ENCODE measurements at regions not wholly inside any gene's neighbourhood (a gene's known extent, or its start where the extent isn't known, plus 50 kb on each side); places are given as distances from the start of the nearest gene placed in this dataset.

DNA sequence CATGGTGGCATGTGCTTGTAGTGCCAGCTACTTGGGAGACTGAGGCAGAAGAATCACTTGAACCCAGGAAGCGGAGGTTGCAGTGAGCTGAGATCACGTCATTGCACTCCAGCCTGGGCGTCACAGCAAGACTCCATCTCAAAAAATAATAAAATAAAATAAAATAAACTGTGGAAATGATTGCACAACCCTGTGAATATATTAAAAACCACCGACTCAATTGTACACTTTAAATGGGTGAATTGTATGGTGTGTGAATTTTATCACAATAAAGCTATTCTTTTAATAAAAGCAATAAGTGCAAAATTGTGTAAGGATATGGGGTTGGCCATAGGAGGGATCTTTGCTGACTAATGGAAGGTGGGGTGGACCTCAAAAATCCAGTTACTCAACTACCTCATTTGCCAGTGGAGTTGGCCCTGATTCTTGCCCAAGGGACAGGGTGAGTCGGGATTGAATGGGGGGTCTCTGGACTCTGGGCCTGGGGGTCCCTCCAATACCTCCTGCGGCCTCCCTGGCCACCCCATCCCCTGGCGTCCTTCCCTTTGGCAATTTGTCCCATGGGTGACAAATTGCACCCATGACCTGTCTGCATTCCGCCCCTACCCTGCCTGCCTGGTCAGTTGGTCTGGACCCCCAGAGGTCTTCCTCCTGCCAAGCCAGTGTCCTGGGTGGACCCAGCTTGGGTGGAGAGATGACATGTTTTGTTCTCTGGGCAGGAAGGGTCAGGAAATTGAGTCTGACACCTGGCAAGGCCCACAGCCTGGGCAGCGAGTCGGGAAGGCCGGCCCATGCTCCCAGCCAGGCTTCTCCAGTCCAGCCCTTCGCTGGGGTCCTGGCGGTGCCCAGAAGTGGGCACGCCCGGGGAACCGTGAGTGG, 61.7 kb upstream of the ELN start:
- no peak overlapping the region for H3K4me3 ChIP-seq
- TF ChIP-seq, protein P1, sequence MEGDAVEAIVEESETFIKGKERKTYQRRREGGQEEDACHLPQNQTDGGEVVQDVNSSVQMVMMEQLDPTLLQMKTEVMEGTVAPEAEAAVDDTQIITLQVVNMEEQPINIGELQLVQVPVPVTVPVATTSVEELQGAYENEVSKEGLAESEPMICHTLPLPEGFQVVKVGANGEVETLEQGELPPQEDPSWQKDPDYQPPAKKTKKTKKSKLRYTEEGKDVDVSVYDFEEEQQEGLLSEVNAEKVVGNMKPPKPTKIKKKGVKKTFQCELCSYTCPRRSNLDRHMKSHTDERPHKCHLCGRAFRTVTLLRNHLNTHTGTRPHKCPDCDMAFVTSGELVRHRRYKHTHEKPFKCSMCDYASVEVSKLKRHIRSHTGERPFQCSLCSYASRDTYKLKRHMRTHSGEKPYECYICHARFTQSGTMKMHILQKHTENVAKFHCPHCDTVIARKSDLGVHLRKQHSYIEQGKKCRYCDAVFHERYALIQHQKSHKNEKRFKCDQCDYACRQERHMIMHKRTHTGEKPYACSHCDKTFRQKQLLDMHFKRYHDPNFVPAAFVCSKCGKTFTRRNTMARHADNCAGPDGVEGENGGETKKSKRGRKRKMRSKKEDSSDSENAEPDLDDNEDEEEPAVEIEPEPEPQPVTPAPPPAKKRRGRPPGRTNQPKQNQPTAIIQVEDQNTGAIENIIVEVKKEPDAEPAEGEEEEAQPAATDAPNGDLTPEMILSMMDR (IDR thresholded peaks at IDR 0.05) = no peak
- H3K27ac ChIP-seq = no peak overlapping the region
- intact Hi-C loops (cut with DNase I) = no loop called here
- H3K36me3 ChIP-seq = no peaks in the 10 kb centered on the region
- H3K27me3 ChIP-seq = no peaks in the 10 kb centered on the region
- no peaks in the 10 kb centered on the region for H3K4me1 ChIP-seq
- peaks cover 6% of the 10 kb centered on the region for H3K9me3 ChIP-seq
- ATAC-seq (peak; percentile 15), DNase-seq (no peak)

DNA sequence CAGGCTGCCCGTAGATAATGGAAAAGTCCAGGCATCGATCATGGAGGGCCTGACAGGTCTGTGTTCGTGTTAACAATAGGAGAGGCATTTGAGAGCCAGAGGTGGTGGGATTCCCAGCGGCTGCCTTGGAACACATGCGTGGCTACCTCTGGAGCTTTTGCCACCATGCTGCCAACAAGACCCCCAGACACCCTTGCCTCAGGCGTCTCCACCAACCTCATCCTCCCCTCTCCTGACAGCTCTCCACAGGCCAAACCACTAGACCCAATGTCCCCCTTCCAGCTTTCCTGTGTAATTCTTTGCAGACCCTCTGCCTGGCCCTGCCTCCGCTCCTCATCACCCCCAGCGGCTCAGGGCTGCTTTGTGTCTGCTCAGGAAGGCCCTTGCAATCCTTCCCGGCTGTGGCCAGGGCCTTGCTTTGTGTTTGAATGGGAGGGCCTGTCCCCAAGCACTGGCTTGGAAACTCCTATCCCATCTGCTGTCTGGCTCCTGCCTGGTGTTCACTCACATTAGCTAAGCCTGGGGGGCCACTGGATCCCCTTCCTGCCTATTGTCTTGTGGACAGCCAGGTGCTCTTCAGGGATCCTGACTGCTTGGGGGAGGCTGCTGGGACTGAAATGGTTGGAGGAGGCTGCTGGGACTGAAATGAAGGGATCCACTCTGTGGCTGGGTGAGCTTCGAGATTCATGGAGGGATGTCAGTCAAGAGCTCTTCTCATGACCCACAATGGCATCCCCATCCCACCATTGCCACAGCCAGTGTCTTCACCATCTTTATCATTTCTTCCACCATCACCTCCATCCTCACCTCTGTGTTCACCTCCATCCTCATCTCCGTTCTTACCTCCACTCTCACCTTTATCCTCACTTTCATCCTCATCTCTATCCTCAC, 60.8 kb upstream of the ELN start:
- H3K27ac ChIP-seq = no peak overlapping the region
- DNase-seq = peak; percentile 53
- no peak for ATAC-seq

DNA sequence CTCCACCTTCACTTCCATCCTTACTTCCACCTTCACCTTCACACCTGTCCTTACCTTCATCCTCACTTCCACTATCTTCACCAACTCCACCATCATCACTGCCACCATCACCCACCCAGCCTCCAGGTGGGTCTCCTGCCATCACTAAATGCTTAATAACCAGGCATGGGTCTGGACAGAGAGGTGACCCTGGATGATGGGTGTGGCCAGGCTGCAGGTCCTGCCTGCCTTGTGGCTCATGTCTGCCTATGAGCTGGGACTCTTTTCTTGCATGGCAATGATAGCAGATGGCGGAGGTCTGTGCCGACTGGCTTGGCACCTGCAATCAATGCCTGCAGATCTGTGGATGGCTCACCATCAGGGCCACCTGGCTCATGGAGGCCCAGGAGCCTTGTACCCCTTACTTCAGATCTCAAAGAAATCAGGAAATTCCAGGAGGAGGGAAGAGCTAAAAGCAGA, 60.1 kb upstream of the ELN start:
- intact Hi-C loops (cut with DNase I) = no loop called here
- no peaks in the 10 kb centered on the region for H3K36me3 ChIP-seq
- no peak overlapping the region for H3K27ac ChIP-seq
- no peaks in the 10 kb centered on the region for H3K27me3 ChIP-seq
- H3K9me3 ChIP-seq = peaks cover 6% of the 10 kb centered on the region
- TF ChIP-seq, protein P1 (IDR thresholded peaks at IDR 0.05) = no peak
- H3K4me3 ChIP-seq = no peak overlapping the region
- ATAC-seq = no peak
- H3K4me1 ChIP-seq = no peaks in the 10 kb centered on the region
- DNase-seq = peak; percentile 17

More for the DNA sequence above, 60.8 kb upstream of the ELN start:
- no peak overlapping the region for H3K4me3 ChIP-seq
- TF ChIP-seq, protein P1 (IDR thresholded peaks at IDR 0.05) = no peak
- H3K4me1 ChIP-seq = no peaks in the 10 kb centered on the region
- no peaks in the 10 kb centered on the region for H3K27me3 ChIP-seq
- intact Hi-C loops (cut with DNase I) = no loop called here
- no peaks in the 10 kb centered on the region for H3K36me3 ChIP-seq
- peaks cover 6% of the 10 kb centered on the region for H3K9me3 ChIP-seq

DNA sequence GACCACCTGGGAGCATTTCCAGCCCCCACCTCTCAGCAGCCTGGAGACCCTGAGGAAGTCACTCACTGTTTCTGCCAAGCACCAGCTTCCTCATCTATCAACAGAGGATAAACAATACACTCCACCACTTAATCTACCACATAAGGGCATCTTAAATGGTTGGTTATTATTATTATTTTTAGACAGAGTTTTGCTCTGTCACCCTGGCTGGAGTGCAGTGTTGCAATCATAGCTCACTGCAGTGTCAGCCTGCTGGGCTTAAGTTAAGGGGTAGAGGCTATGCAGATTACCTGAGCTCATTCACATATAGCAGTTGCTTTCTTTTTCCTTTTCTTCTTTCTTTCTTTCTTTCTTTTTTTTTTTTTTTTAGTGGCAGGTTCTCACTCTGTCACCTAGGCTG, 59.5 kb upstream of the ELN start:
- H3K27ac ChIP-seq = no peak overlapping the region
- ATAC-seq (no peak), DNase-seq (no peak)
- peaks cover 2% of the 10 kb centered on the region for H3K9me3 ChIP-seq
- TF ChIP-seq, protein P1 (IDR thresholded peaks at IDR 0.05) = no peak
- H3K4me3 ChIP-seq = no peak overlapping the region
- H3K4me1 ChIP-seq = no peaks in the 10 kb centered on the region
- H3K27me3 ChIP-seq = no peaks in the 10 kb centered on the region
- no peaks in the 10 kb centered on the region for H3K36me3 ChIP-seq
- intact Hi-C loops (cut with DNase I) = no loop called here

DNA sequence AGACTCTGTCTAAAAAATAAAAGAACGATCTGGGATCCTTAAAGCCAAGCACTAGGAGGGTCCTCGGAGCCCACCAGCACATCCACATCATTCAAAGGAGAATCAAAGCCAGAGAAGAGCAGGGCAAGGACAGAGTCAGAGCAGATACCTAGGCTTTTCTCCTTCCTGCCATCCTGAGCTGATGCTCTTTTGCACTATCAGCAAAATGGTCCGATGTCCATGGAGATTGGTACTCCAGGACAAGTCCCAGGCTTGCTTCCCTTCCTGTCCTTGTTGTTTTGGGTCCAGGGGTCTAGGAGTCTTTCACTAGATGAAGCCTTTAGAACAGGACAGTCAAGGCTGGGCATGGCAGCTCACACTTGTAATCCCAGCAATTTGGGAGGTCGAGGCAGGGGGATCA, 58.0 kb upstream of the ELN start:
- peak; percentile 12 for DNase-seq
- Histone ChIP-seq H3K4me1 (no peaks in the 10 kb centered on the region), H3K9me3 (no peaks in the 10 kb centered on the region), H3K27ac (no peak overlapping the region), H3K36me3 (no peaks in the 10 kb centered on the region), H3K4me3 (no peak overlapping the region), H3K27me3 (no peaks in the 10 kb centered on the region)
- TF ChIP-seq, protein P1 (IDR thresholded peaks at IDR 0.05) = no peak
- intact Hi-C loops (cut with DNase I) = no loop called here
- no peak for ATAC-seq
